PC-3 (cell line): ENCODE measurements at regions not wholly inside any gene's neighbourhood (a gene's known extent, or its start where the extent isn't known, plus 50 kb on each side); places are given as distances from the start of the nearest gene placed in this dataset.

ENCODE experiments used
- CTCF ChIP-seq: fragments of 300-600 bp; sonication (generic); conservative IDR thresholded peaks from 2 replicates; pipeline ENCODE4 v1.5.1; 2017; ENCODE audit warnings: antibody characterized with exemption, low read depth, mild to moderate bottlenecking, low read length
- EZH2phosphoT487 ChIP-seq: fragments of 300-600 bp; sonication (generic); IDR thresholded peaks from 2 replicates; pipeline ENCODE4 v1.6.1; 2018; ENCODE audit warnings: mild to moderate bottlenecking, antibody characterized with exemption, low read length, borderline replicate concordance

- no peak for TF ChIP-seq CTCF
- TF ChIP-seq EZH2phosphoT487, result no peak
Measured at GRCh38 chr3:78516437-78516836, 1251.4 kb downstream of the ROBO1 start.
